NCI-H524 (cell line): ENCODE measurements at regions not wholly inside any gene's neighbourhood (a gene's known extent, or its start where the extent isn't known, plus 50 kb on each side); places are given as distances from the start of the nearest gene placed in this dataset.
A peak's percentile ranks its signal among the peaks of the same experiment; 100 is the strongest.

ENCODE experiments used
- DNase-seq, 2 experiments: peaks; one replicate each; lab custom pipeline; 2025; lab: John Stamatoyannopoulos, UW

DNA sequence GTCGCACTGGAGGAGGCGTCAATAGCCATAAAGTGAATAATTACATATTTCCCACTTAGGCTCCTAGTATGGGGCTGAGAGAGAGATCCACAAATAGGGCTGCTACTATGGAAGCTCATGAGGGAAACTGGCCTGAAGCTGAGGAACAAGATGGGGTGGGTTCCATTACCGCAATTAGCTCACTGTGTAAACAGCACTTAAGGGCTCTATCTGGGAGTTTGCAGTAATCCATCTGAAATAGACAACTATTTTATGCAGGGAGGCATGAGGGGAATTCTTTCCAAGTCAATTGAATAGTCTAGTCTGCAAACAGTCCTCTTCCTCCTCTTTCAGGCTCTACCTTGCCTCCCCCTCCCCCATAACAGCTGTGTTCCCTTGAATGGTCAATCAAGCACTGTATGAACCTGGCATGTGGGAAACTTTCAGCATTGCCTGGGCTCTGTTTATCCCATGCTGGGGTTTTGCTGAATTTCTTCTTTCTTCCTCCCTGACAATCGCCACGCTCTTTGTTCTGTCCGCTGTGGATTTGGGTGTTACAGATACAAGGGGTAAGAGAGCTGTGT lies 56.1 kb upstream of the MAF start:
- peak in 1 of 2 experiments; percentile 42 for DNase-seq

DNA sequence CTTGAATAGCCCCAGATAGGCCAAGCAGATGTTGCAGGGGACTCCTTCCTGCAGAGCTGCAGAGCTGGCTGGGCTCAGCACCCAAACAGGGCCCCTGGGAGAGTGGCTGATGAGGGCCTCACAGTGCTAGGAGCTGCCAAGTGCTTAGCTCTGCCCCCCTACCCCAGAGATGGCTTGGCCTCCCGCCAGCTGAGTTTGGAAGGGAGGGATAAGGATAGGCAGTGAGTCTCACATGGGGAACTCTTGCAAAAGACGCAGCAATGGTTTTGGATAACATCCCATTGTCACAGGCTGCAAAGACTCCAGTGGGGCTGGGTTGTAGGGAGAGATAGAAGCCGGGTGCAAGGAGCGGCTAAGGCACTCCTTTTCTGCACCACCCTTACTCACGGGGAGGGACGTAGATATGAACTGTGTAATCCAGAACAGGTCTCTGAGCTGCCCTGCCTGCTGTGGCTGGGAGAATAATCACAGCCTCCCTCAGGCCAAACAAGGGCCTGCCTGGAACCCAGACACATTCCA lies 52.9 kb upstream of the MAF start:
- DNase-seq: peak in 1 of 2 experiments; percentile 56

DNA sequence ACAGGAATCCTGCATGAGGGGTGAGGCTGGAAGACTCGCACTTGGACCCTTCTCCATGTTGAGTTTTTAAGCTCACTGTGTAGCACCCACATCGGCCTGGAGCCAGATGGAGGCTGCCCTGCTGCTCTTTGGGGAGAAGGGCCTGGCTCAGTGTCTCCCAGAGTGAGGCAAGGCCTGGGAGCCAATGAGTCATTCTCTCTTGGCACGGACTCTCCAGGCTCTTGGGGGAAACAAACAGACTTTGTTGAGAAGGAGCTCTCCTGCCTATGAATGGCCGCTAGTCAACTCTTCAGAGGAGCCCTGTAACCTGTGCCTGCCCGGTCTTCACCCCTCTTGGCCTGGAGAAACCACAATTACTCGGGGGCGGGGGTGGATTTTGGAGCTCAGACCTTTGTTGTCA lies 50.8 kb upstream of the MAF start:
- no peak for DNase-seq
